BE2C (cell line): ENCODE measurements at regions not wholly inside any gene's neighbourhood (a gene's known extent, or its start where the extent isn't known, plus 50 kb on each side); places are given as distances from the start of the nearest gene placed in this dataset.

Experiments
- DNase-seq: peaks from one replicate; pipeline ENCODE4 v3.0.0-alpha.2; 2020
- H3K27me3 ChIP-seq: fragments of 250-450 bp; sonication (Bioruptor Pico); 2 replicates; pipeline ENCODE4 v1.5.1; 2020; ENCODE audit warnings: mild to moderate bottlenecking
- H3K36me3 ChIP-seq: fragments of 250-450 bp; sonication (Bioruptor Pico); 2 replicates; pipeline ENCODE4 v1.5.1; 2020; ENCODE audit warnings: mild to moderate bottlenecking
- H3K4me1 ChIP-seq: fragments of 250-450 bp; sonication (Bioruptor Pico); 2 replicates; pipeline ENCODE4 v1.5.1; 2020
- H3K4me3 ChIP-seq: 2 replicates; pipeline ENCODE4 v1.5.1; 2011; ENCODE audit warnings: low read depth, low read length
- H3K9me3 ChIP-seq: fragments of 250-450 bp; sonication (Bioruptor Pico); 2 replicates; pipeline ENCODE4 v1.5.1; 2020
- TF ChIP-seq, protein P1 (sequence below): IDR thresholded peaks from 2 replicates; pipeline ENCODE4 v1.5.1; 2012; ENCODE audit warnings: mild to moderate bottlenecking, low read depth, low read length

DNA sequence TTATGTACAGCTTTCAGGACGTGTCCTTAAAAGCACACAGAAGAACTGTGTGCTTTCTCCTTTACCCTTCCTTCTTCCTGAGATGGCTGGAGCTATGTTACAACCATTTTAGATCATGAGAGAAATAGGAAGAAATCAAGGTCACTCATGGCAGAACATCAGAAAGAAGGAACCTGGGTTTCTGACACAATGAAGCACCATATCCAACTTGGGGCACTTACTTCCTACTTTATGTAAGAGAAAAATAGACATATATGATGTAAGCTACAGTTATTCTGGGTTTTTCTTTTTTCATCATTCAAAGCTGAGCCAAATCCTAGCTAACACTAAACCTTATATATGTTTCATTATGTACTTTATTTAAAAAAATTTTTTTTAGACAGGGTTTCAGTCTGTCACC is 79.5 kb downstream of the FAM161A start:
- no peak overlapping the region for H3K4me3 ChIP-seq
- DNase-seq: no peak
- H3K36me3 ChIP-seq: no peaks in the 10 kb centered on the region
- no peaks in the 10 kb centered on the region for H3K9me3 ChIP-seq
- H3K4me1 ChIP-seq: no peaks in the 10 kb centered on the region
- TF ChIP-seq, protein P1, sequence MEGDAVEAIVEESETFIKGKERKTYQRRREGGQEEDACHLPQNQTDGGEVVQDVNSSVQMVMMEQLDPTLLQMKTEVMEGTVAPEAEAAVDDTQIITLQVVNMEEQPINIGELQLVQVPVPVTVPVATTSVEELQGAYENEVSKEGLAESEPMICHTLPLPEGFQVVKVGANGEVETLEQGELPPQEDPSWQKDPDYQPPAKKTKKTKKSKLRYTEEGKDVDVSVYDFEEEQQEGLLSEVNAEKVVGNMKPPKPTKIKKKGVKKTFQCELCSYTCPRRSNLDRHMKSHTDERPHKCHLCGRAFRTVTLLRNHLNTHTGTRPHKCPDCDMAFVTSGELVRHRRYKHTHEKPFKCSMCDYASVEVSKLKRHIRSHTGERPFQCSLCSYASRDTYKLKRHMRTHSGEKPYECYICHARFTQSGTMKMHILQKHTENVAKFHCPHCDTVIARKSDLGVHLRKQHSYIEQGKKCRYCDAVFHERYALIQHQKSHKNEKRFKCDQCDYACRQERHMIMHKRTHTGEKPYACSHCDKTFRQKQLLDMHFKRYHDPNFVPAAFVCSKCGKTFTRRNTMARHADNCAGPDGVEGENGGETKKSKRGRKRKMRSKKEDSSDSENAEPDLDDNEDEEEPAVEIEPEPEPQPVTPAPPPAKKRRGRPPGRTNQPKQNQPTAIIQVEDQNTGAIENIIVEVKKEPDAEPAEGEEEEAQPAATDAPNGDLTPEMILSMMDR: no peak
- no peaks in the 10 kb centered on the region for H3K27me3 ChIP-seq

DNA sequence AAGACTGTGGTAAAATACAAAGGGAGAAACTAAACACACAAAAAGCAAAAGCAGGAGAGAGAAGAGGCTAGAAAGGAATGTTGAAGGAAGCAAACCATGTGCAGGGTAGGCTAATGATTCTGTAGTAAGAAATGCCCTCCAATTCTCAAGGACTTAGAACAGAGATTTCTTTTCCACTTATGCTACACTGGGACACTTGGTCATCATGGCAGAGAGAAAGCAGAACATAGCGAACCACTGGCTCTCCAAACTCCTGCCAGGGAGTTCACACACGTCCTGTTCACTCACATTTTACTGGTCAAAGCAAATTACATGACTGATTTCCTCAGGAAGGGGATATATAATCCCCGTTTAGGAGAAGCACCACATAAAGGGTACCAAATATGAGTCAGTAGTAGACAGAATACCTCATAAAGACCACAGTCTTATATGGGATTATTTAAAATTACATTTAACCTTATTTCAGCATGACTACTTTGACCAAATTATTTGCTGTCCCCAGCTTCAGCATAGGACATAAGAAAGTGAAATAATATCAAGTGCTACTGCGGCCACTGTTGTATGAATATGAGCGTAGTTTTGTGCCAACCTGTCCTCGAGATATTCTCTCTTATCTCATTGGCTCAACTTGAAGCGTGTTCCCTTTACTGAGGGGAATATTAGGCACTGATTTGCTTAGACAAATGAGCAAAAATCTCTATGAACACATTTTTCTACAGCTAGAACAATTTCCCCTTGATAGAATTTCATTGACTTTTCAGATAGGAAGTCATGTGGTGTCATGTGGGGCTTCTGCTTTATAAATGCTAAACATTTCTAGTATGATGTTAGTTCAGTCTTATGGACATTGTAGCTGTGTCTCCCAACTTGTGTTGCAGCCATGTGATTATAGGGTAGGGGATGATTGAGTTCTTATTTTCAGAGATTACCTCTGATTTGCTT is 81.7 kb downstream of the FAM161A start:
- H3K27me3 ChIP-seq: no peaks in the 10 kb centered on the region
- no peaks in the 10 kb centered on the region for H3K4me1 ChIP-seq
- H3K36me3 ChIP-seq: no peaks in the 10 kb centered on the region
- H3K4me3 ChIP-seq: no peak overlapping the region
- no peak for DNase-seq
- no peaks in the 10 kb centered on the region for H3K9me3 ChIP-seq
- TF ChIP-seq, protein P1: no peak

DNA sequence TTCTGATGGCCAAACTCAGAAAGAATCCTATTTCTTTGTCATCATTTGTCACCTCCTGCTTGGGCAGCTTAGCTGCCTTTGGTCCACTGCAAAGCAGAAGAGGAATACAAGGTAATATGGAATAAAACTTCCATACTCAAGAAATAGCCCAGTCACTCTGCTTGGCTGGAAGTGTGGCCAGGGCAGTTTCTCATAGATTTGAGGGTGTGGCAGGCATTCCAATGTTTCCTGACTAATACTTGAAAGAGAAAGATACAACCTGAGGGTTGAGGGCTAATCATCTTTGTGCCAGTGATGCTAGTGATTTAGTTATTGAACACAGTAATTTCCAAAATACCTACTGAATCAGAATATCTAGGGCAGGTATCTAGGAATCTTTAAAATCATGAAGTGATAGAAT is 83.1 kb downstream of the FAM161A start:
- no peak overlapping the region for H3K4me3 ChIP-seq
- no peaks in the 10 kb centered on the region for H3K27me3 ChIP-seq
- DNase-seq: no peak
- no peaks in the 10 kb centered on the region for H3K9me3 ChIP-seq
- TF ChIP-seq, protein P1: no peak
- H3K36me3 ChIP-seq: no peaks in the 10 kb centered on the region
- no peaks in the 10 kb centered on the region for H3K4me1 ChIP-seq

DNA sequence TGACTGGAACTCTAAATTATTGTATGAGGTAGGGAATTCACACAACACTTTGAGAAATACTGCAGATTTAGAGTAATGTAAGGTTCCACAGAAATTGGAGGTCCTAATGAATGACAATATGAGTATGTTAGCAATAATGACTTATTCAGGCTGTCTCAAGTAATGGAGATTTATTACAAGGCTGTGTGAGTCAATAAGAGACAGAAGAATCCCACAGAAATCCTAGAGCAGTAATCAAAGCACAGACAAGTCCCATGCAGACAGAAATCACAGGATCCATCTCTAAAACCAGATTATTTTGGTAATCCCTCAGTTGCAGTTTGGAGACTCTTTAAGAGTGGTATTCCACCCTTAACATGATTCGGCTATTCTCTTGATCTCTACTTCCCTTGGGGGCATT is 83.6 kb downstream of the FAM161A start:
- Histone ChIP-seq H3K4me3 (no peak overlapping the region), H3K4me1 (no peaks in the 10 kb centered on the region), H3K9me3 (no peaks in the 10 kb centered on the region), H3K27me3 (no peaks in the 10 kb centered on the region), H3K36me3 (no peaks in the 10 kb centered on the region)
- no peak for DNase-seq
- TF ChIP-seq, protein P1: no peak

DNA sequence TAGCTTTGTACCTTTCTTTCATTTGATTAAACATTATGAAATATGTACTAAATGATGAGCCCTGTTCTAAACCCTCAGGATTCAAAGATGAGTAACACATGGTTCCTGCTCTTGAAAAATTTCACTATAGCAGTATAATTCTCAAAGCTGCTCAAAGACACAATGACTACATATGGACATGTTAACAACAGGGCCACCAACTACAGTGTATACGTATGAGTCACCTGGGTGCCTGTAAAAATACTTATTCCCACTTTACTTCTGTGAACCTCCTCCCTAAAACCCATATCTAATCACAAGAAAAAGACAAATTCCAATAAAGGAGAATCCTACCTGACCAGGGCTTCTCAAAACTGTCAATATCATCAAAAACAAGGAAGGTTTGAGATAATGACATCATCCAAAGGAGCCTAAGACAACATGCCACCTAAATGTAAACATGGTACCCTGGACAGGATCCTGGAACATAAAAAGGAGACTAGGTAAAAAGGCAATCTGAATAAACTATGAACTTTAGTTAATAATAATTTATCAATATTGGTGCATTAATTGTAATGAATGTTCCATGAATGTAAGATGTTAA is 84.7 kb downstream of the FAM161A start:
- DNase-seq: no peak
- Histone ChIP-seq H3K9me3 (no peaks in the 10 kb centered on the region), H3K4me3 (no peak overlapping the region), H3K27me3 (no peaks in the 10 kb centered on the region), H3K4me1 (no peaks in the 10 kb centered on the region), H3K36me3 (no peaks in the 10 kb centered on the region)
- TF ChIP-seq, protein P1: no peak
